Calu3 (cell line): ENCODE measurements at regions not wholly inside any gene's neighbourhood (a gene's known extent, or its start where the extent isn't known, plus 50 kb on each side); places are given as distances from the start of the nearest gene placed in this dataset.

Experiments
- BruUV-seq: library from RNA; stranded (reverse); fragments of 400-500 nt; replicated peaks from 2 replicates; lab custom pipeline; 2021; lab: Mats Ljungman, UMichigan
- CTCF ChIA-PET: fragments of 300-600 bp; sonication (Branson Sonifier 250); formaldehyde crosslinking; loops from one replicate; lab custom pipeline; 2022; ENCODE audit warnings: antibody characterized with exemption; lab: Charles Lee
- DNase-seq: peaks from one replicate; pipeline ENCODE4 v3.0.0; 2022
- H3K27ac Mint-ChIP-seq: one replicate; pipeline ENCODE4 v1.8.0; 2022; ENCODE audit warnings: mixed read lengths; ENCODE audit not compliant: unreplicated experiment
- H3K27me3 Mint-ChIP-seq: one replicate; pipeline ENCODE4 v1.8.0; 2022; ENCODE audit warnings: mixed read lengths; ENCODE audit not compliant: unreplicated experiment
- H3K36me3 Mint-ChIP-seq: one replicate; pipeline ENCODE4 v1.8.0; 2022; ENCODE audit warnings: mild to moderate bottlenecking, moderate library complexity, mixed read lengths; ENCODE audit not compliant: insufficient read depth, unreplicated experiment
- H3K4me1 Mint-ChIP-seq: one replicate; pipeline ENCODE4 v1.8.0; 2022; ENCODE audit warnings: mild to moderate bottlenecking, low read depth, mixed read lengths; ENCODE audit not compliant: unreplicated experiment
- H3K4me3 Mint-ChIP-seq: one replicate; pipeline ENCODE4 v1.8.0; 2022; ENCODE audit warnings: mild to moderate bottlenecking, low read depth, moderate library complexity, mixed read lengths; ENCODE audit not compliant: unreplicated experiment
- H3K9me3 Mint-ChIP-seq: one replicate; pipeline ENCODE4 v1.8.0; 2022; ENCODE audit warnings: low read depth, mixed read lengths; ENCODE audit not compliant: unreplicated experiment
- intact Hi-C: fragments of 100-400 bp; cut with micrococcal nuclease; formaldehyde crosslinking; loops from one replicate; pipeline ENCODE4 v1.10.0; 2022; ENCODE audit not compliant: unreplicated experiment
- TF ChIP-seq, protein P1 (sequence below): fragments of 200-600 bp; IDR thresholded peaks from one replicate; pipeline ENCODE4 v1.8.0; 2022; ENCODE audit warnings: antibody characterized with exemption; ENCODE audit not compliant: unreplicated experiment

DNA sequence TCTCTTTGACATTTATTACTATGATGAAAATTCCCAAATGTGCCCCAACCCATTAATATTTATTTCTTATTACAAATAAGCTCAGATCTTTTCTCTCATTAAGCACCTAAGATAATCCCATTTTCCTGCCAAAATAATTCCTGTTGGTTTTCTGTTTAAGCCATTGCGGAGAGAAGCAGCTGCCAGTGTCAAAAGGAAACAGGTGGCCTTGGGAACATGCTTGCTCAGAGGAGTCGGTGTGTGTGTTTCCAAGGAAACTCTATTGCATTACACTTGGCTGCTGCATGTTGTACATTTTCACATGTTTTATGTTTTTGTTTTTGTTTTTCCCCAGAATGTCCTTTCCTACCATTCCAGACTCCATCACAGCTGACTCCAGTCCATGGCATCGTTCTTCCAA lies 56.4 kb downstream of the CD24 start:
- no peaks in the 10 kb centered on the region for H3K9me3 Mint-ChIP-seq
- no TSS peak for BruUV-seq
- no peaks in the 10 kb centered on the region for H3K36me3 Mint-ChIP-seq
- DNase-seq, result no peak
- H3K4me3 Mint-ChIP-seq, result no peak overlapping the region
- intact Hi-C loops, result no loop called here
- peaks cover 11% of the 10 kb centered on the region for H3K4me1 Mint-ChIP-seq
- no peaks in the 10 kb centered on the region for H3K27me3 Mint-ChIP-seq
- H3K27ac Mint-ChIP-seq, result no peak overlapping the region
- TF ChIP-seq, protein P1, sequence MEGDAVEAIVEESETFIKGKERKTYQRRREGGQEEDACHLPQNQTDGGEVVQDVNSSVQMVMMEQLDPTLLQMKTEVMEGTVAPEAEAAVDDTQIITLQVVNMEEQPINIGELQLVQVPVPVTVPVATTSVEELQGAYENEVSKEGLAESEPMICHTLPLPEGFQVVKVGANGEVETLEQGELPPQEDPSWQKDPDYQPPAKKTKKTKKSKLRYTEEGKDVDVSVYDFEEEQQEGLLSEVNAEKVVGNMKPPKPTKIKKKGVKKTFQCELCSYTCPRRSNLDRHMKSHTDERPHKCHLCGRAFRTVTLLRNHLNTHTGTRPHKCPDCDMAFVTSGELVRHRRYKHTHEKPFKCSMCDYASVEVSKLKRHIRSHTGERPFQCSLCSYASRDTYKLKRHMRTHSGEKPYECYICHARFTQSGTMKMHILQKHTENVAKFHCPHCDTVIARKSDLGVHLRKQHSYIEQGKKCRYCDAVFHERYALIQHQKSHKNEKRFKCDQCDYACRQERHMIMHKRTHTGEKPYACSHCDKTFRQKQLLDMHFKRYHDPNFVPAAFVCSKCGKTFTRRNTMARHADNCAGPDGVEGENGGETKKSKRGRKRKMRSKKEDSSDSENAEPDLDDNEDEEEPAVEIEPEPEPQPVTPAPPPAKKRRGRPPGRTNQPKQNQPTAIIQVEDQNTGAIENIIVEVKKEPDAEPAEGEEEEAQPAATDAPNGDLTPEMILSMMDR, result no peak
- CTCF ChIA-PET, result no interaction called here

DNA sequence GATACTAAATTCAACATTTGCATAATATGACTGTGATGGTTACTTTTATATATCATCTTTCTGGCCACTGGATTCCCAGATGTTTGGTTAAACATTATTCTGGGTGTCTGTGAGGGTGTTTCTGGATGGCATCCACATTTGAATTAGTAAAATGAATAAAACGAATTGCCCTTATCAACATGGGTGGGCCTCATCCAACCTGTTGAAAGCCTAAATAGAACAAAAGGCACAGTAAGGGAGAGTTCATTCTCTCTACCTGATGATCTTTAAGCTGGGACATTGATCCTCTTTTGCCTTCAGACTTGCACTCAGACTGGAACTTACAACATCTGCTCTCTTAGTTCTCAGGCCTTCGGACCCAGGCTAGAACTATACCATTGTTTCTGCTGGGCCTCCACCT lies 57.6 kb downstream of the CD24 start:
- DNase-seq, result no peak
- intact Hi-C loops, result no loop called here
- H3K27me3 Mint-ChIP-seq, result no peaks in the 10 kb centered on the region
- no TSS peak for BruUV-seq
- CTCF ChIA-PET, result no interaction called here
- H3K4me1 Mint-ChIP-seq, result peaks cover 24% of the 10 kb centered on the region
- no peaks in the 10 kb centered on the region for H3K9me3 Mint-ChIP-seq
- no peak overlapping the region for H3K4me3 Mint-ChIP-seq
- no peak overlapping the region for H3K27ac Mint-ChIP-seq
- TF ChIP-seq, protein P1, result no peak
- no peaks in the 10 kb centered on the region for H3K36me3 Mint-ChIP-seq

DNA sequence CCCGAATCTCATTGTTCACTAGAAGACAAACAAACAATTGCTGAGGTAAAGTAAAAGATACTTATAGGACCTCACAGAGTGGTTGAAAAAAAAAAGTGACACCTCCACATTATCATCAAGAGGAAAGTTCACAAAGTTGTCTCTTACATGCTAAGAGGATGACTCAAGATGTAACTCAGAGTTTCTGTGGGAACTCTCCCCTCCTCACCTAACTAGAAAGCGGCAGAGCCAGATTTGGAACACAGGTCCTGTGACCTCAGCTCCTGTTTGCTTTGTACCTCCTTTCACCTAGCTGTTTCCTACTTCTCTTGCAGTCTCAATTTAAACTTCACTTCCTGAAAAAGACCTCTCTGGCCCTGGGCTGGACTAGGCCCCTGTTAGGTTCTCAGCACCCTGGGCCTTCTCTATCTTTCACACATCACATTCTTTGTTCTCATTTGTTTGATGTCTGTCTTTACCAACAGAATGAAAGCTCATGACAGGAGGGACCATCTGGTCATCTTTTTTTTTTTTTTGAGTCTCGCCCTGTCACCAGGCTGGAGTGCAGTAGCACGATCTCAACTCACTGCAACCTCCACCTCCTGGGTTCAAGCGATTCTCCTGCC lies 60.8 kb downstream of the CD24 start:
- Mint-ChIP-seq H3K9me3 (no peaks in the 10 kb centered on the region), H3K4me3 (no peak overlapping the region), H3K27ac (peak overlapping the region; percentile 9), H3K4me1 (peaks cover 35% of the 10 kb centered on the region), H3K27me3 (no peaks in the 10 kb centered on the region), H3K36me3 (no peaks in the 10 kb centered on the region)
- TF ChIP-seq, protein P1, result no peak
- BruUV-seq, result no TSS peak
- DNase-seq, result peak; percentile 18
- CTCF ChIA-PET, result no interaction called here
- intact Hi-C loops, result loop anchor here (5.0 kb wide), 1 partner anchor 41 kb away; no protein-coding TSS in a partner anchor

DNA sequence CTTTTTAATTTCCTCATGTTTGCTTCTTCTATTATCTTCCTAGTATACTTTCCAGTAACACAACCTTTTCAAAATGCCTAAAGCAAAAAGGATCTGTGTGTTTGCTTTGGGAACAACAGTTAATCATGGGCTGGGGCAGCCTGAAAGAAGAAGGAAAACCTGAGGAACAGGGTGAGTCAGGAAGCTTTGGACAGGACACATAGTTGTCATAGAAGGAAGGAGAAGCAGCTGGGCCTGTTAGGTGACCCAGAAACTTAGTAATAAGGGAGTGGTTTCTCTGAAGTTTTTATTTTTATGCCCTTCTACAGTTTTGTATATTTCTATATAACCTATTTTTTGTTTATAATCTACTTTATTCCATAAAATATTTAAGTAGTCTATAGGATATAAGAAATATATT lies 61.4 kb downstream of the CD24 start:
- no peaks in the 10 kb centered on the region for H3K9me3 Mint-ChIP-seq
- peak; percentile 49 for DNase-seq
- TF ChIP-seq, protein P1, result no peak
- H3K4me1 Mint-ChIP-seq, result peaks cover 35% of the 10 kb centered on the region
- H3K4me3 Mint-ChIP-seq, result no peak overlapping the region
- no TSS peak for BruUV-seq
- peak overlapping the region; percentile 43 for H3K27ac Mint-ChIP-seq
- CTCF ChIA-PET, result no interaction called here
- intact Hi-C loops, result loop anchor here (5.0 kb wide), 1 partner anchor 41 kb away; no protein-coding TSS in a partner anchor
- no peaks in the 10 kb centered on the region for H3K27me3 Mint-ChIP-seq
- no peaks in the 10 kb centered on the region for H3K36me3 Mint-ChIP-seq
